Left lung (tissue), 4 donors: ENCODE measurements at regions not wholly inside any gene's neighbourhood (a gene's known extent, or its start where the extent isn't known, plus 50 kb on each side); places are given as distances from the start of the nearest gene placed in this dataset.

Source experiments
- ATAC-seq: fragments of 200-7000 bp; cut with Tn5 transposase; one replicate; pipeline ENCODE4 v1.9.1; 2020; ENCODE audit warnings: moderate library complexity
- DNase-seq, 4 donors: peaks; one replicate each; pipeline ENCODE4 v3.0.0-alpha.2; 2013 to 2020
- H3K27ac ChIP-seq, 2 donors: fragments of 200-600 bp; sonication (generic) in 1 of 2; one replicate each; pipeline versions ENCODE4 v1.5.0 to v1.8.0; 2020 to 2021
- H3K27me3 ChIP-seq, 2 donors: fragments of 200-600 bp; sonication (generic) in 1 of 2; one replicate each; pipeline versions ENCODE4 v1.5.0 to v1.8.0; 2020 to 2021
- H3K36me3 ChIP-seq, 2 donors: fragments of 200-600 bp; sonication (generic) in 1 of 2; one replicate each; pipeline versions ENCODE4 v1.5.0 to v1.8.0; 2020 to 2021
- H3K4me1 ChIP-seq, 2 donors: fragments of 200-600 bp; one replicate each; pipeline ENCODE4 v1.8.0; 2021
- H3K4me3 ChIP-seq, 2 donors: fragments of 200-600 bp; sonication (generic) in 1 of 2; one replicate each; pipeline versions ENCODE4 v1.5.0 to v1.8.0; 2020 to 2021; ENCODE audit warnings: mild to moderate bottlenecking in 1 of 2
- H3K9me3 ChIP-seq, 2 donors: fragments of 200-600 bp; sonication (generic) in 1 of 2; one replicate each; pipeline versions ENCODE4 v1.5.0 to v1.8.0; 2020 to 2021
- intact Hi-C, 2 donors: fragments of 100-400 bp; cut with DNase I; formaldehyde crosslinking; loops; one replicate each; pipeline versions ENCODE4 v1.11.2 to v1.14.2; 2022
- TF ChIP-seq, protein P1 (sequence below), 2 donors: fragments of 200-600 bp; sonication (generic) in 1 of 2; IDR thresholded peaks; one replicate each; pipeline versions ENCODE4 v1.5.0 to v1.8.0; 2021; ENCODE audit warnings: antibody characterized with exemption in 2 of 2
- donor health status: DM: no; HTN: yes; CAD: no.
- donor health status: DM: no; HTN: no; CAD: no.

DNA sequence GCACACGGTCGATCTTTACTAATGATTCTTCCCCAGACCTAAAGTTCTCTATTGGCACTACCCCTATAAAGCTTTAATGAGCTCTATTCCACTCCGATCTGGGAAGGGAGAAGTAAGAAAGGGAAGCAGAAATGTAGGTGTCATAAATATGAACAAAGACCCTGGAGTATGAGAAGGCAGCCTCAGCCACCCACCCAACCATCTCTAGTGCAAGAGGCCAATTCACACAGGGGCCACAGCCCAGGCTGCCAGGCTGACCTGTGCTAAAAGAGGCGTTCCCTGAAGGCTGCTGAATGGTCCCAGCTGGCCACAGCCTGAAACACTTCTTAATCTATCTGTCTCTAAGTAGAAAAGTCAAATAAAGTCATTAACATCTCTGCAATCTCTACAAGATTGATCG, 60.1 kb upstream of the ACTR3 start:
- H3K4me3 ChIP-seq: no peak overlapping the region
- H3K36me3 ChIP-seq: no peaks in the 10 kb centered on the region
- DNase-seq (no peak), ATAC-seq (no peak)
- no peaks in the 10 kb centered on the region for H3K9me3 ChIP-seq
- H3K27ac ChIP-seq: no peak overlapping the region
- intact Hi-C loops: no loop called here
- H3K4me1 ChIP-seq: no peaks in the 10 kb centered on the region
- no peaks in the 10 kb centered on the region for H3K27me3 ChIP-seq
- TF ChIP-seq, protein P1, sequence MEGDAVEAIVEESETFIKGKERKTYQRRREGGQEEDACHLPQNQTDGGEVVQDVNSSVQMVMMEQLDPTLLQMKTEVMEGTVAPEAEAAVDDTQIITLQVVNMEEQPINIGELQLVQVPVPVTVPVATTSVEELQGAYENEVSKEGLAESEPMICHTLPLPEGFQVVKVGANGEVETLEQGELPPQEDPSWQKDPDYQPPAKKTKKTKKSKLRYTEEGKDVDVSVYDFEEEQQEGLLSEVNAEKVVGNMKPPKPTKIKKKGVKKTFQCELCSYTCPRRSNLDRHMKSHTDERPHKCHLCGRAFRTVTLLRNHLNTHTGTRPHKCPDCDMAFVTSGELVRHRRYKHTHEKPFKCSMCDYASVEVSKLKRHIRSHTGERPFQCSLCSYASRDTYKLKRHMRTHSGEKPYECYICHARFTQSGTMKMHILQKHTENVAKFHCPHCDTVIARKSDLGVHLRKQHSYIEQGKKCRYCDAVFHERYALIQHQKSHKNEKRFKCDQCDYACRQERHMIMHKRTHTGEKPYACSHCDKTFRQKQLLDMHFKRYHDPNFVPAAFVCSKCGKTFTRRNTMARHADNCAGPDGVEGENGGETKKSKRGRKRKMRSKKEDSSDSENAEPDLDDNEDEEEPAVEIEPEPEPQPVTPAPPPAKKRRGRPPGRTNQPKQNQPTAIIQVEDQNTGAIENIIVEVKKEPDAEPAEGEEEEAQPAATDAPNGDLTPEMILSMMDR (IDR thresholded peaks at IDR 0.05): no peak

DNA sequence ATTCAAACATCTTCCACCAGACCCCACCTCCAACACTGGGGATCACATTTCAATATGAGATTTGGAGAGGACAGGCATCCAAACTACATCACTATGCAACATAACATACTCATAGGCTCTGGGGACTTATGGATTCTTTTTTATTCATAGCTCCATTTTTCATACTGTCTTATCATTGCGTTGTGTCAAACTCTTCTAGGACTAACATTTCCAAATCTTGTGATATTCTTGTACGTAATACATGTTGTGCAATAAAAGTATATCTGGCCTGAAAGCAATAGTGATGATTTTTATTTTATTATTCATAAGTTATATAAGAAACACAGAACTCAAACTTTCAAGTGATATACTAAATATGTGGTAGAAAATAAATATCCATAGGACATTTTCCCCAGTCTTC, 60.6 kb upstream of the ACTR3 start:
- TF ChIP-seq, protein P1 (IDR thresholded peaks at IDR 0.05): no peak
- Histone ChIP-seq H3K9me3 (no peaks in the 10 kb centered on the region), H3K27ac (no peak overlapping the region), H3K36me3 (no peaks in the 10 kb centered on the region), H3K4me1 (no peaks in the 10 kb centered on the region), H3K27me3 (no peaks in the 10 kb centered on the region), H3K4me3 (no peak overlapping the region)
- ATAC-seq (no peak), DNase-seq (no peak)
- intact Hi-C loops: no loop called here

DNA sequence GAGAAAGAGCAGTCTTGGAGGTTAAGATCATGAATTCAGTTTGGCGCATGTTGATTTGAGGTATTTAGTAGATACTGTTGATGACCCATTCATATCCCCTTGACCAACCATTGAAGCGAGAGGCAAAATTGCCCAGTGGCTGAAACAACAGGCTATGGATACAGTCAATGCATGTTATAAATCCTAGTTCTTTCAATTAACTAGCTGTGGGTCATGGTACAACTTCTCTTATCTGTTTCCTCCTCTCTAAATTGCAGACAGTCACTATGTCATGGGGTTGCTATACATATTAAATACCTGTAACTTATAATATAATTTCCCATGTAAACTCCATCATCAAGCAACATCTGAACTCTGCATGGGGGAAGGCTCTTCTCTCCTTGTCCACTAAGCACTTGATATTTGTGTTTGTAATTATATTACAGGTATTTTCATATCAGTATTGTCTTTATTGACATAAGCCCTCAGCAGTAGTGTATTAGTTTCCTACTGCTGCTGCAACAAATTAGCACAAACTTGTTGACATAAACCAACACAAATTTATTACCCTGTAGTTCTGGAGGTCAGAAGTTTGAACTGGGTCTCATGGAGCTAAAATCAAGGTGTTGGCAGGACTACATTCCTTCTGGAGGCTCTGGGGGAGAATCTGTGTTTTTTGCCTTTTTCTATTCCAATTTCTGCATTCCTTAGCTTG, 61.7 kb upstream of the ACTR3 start:
- no peak for DNase-seq
- no peaks in the 10 kb centered on the region for H3K27me3 ChIP-seq
- no peaks in the 10 kb centered on the region for H3K9me3 ChIP-seq
- TF ChIP-seq, protein P1 (IDR thresholded peaks at IDR 0.05): no peak
- H3K27ac ChIP-seq: no peak overlapping the region
- no peaks in the 10 kb centered on the region for H3K4me1 ChIP-seq
- H3K36me3 ChIP-seq: no peaks in the 10 kb centered on the region
- H3K4me3 ChIP-seq: no peak overlapping the region
- ATAC-seq: no peak
- intact Hi-C loops: no loop called here

DNA sequence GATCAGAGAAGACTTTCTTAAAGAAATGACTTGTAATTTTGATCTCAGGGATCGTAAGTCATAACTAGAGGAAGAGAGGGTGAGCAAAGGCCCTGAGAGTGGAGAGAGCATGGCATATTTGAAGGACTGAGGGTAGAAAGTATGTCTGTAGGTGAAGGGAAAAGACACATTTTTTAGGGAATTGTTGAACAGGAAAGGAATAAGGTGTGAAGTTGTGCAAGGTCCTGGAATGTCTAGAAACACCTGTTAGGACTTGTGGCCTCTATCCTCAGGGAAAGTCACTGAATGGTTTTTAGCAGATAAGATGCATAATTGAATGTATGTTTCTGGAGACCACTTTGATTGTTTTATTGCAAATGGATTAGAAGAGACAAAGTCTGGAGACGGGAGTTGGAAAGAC, 62.5 kb upstream of the ACTR3 start:
- DNase-seq: no peak

More for the DNA sequence above, 62.5 kb upstream of the ACTR3 start:
- Histone ChIP-seq H3K36me3 (no peaks in the 10 kb centered on the region), H3K27me3 (no peaks in the 10 kb centered on the region), H3K4me3 (no peak overlapping the region), H3K4me1 (no peaks in the 10 kb centered on the region), H3K9me3 (no peaks in the 10 kb centered on the region), H3K27ac (no peak overlapping the region)
- TF ChIP-seq, protein P1 (IDR thresholded peaks at IDR 0.05): no peak
- intact Hi-C loops: no loop called here
- no peak for ATAC-seq
